ENCODE measurements at regions not wholly inside any gene's neighbourhood (a gene's known extent, or its start where the extent isn't known, plus 50 kb on each side); places are given as distances from the start of the nearest gene placed in this dataset.

GRCh38 chr2:129248198-129248597 lies 731.3 kb upstream of the RAB6C start:
- no peak for DNase-seq

GRCh38 chr2:129252781-129253460 lies 726.5 kb upstream of the RAB6C start:
- no peak for DNase-seq

- no peak for DNase-seq
Observed at GRCh38 chr2:129253461-129253812, 726.0 kb upstream of the RAB6C start.

- no peak for DNase-seq
Observed at GRCh38 chr2:129254718-129255117, 724.7 kb upstream of the RAB6C start.

- DNase-seq: no peak
Observed at GRCh38 chr2:129255610-129256313, 723.7 kb upstream of the RAB6C start.

DNA sequence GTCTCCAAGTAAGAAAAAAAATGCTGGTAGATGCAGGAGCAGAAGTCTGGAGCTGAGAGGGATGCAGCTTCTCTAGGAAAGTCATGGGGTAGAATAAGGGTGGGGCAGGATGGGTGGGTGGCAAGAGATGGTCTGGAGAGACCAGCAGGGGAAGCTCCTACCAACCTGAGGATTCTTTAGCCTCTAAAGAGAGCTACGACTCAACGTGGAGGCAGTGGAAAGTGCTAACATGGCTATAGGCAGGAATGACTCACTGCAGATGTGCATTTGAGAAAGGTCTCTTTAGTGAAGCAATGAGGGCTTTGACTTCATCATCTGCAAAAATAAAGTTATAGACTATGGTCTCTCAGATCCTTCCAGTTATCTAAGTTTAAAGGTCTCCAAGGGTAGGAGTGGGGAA lies 722.8 kb upstream of the RAB6C start:
- no peak for DNase-seq

GRCh38 chr2:129262934-129263333 lies 716.5 kb upstream of the RAB6C start:
- no peak for DNase-seq

GRCh38 chr2:129263939-129264338 lies 715.5 kb upstream of the RAB6C start:
- DNase-seq: no peak

DNA sequence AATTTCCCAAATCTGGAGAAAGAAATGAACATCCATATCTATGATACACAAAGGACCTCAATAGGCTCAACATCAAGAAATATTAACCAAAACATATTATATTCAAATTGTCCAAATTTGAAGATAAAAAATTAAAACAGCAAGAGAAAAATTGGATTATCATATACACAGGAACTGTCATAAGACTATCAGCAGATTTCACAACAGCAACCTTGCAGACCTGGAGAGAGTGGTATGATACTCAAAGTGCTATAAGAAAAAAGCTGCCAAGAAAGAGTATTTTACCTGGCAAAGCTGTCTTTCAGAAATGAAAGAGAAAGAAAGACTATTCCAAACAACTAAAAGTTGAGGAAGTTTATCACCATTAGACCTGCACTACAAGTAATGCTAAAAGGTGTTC lies 711.9 kb upstream of the RAB6C start:
- no peak for DNase-seq

- DNase-seq: no peak
Observed at GRCh38 chr2:129273266-129274037, 706.0 kb upstream of the RAB6C start.

DNA sequence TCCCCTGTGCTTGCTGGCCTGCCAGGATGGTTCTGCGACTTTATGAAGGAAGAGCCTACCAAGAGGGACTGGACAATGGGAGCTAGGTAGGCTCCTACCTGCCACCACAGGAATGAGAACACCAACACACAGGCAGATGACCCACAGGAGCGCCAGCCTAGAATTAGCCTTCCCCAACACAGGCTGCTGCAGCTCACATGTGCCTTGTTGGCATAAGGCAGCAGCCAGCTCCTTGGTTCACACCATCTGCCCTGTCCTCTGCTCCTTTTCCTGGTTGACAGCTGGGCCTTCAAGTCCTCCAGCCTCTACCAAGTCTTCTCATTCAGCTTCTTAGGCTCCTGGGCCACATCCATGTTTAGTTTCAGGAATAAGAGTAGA lies 705.4 kb upstream of the RAB6C start:
- DNase-seq: no peak

DNA sequence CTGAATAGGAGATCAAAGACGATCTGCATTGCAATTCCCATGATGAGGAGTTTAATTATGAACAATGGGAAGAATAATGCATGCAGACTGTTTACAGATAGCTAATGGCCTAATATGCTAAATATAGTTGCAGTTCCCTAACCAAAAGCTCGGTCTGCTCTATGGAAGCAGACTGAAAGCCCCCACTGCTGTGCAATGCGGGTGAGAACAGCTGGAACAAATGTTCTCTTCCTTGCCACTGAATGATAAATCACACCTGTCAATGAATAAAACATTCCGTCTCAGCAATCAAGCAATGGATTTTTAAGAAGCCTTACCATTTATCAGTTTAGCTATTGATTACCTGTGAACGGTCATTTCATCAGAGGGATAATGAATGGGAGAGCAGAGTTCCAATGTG lies 704.5 kb upstream of the RAB6C start:
- no peak for DNase-seq

GRCh38 chr2:129275706-129276105 lies 703.8 kb upstream of the RAB6C start:
- no peak for DNase-seq

- no peak for DNase-seq
Observed at GRCh38 chr2:129276978-129277584, 702.4 kb upstream of the RAB6C start.

GRCh38 chr2:129277585-129277981 lies 701.9 kb upstream of the RAB6C start:
- no peak for DNase-seq

- DNase-seq: no peak
Observed at GRCh38 chr2:129281791-129282530, 697.5 kb upstream of the RAB6C start.

DNA sequence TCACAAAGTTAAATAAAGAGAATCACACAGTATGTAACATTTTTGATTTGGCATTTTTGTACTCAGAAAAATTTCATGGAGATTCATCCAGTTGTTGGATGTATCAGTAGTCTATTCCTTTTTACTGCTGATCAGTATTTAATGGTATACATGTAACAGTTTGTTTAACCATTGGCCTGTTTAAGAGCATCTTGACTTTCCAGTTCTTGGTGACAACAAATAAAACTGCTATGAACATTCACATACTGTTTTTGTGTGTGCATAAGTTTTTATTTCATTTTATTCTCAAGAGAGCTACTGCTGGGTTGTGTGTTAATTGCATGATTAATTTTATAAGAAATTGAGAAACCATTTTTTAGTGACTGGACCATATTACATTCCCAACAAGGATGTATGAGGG lies 694.5 kb upstream of the RAB6C start:
- no peak for DNase-seq

DNA sequence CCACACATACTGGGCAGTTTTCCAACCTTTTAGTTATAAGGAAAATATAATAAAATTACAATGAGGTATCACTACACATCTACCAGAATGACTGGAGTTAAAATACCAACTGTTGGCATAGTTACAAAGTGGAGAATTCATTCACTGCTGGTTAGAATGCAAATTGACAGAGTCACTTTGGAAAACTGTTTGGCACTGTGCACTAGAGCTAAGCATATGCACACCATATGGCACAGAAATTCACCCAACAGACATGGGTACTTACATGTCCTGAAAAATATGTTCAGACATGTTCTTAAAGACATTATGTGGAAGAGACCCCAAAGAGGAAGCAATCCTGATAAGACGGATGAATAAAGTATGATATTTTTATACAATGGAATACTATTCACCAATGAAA lies 686.1 kb upstream of the RAB6C start:
- no peak for DNase-seq

GRCh38 chr2:129296396-129296795 lies 683.1 kb upstream of the RAB6C start:
- no peak for DNase-seq

- DNase-seq: no peak
Observed at GRCh38 chr2:129296806-129297205, 682.7 kb upstream of the RAB6C start.

DNA sequence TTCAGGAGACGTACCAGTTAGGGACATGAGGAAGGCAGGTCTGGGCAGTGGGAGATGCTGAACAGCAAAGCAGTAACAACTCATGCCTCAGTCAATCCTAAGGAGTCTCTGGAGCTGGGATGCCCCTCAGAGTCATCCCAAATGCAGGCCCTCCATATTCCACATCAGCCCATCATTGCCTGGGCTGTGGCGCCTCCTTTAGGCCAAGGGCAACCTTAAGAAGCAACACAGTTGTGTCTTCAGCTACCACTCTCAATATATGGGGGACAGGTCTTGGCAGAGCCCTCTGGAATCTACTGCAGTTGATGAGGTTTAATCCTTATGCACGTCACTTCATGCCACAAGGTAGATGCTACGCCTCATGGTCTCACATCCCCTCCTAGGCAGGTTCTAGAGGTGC lies 682.0 kb upstream of the RAB6C start:
- DNase-seq: no peak

DNA sequence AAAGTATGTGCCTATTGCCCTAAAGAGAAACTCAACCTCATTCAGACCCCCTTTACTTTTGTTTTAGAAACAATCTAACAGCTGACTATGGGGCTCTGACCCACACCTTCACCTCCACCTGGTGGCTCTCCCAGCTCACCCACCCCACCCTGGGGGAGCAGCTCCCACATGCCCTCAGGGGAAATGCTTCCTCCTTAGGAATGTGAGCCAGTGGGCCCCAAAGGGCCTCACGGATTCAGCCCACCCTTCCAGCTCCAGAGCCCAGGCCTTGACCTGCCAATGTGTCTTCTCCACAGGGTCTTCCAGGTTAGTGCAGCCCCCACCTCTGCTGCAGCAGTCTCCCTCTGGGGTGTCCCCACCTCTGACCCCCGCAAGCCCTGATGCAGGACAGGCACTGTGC lies 680.1 kb upstream of the RAB6C start:
- no peak for DNase-seq

DNA sequence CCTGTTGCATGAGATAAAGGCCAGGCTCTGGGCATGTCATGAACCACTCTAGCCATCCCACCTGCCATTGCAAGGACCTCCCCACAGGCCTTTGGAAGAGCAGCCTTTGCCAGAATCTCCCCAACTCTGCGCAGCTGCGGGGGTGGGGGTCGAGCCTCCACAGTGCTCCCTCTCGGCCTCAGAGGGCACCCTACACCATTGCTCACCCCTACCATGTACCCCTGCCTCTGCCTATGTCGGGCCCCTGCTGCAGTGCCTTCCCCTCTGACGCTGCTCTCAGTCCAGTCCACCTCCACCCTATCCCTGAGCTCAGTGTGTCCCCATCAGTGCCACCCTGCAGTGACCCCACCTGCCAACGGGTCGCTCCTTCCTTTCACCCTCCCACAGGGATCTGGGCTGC lies 679.7 kb upstream of the RAB6C start:
- DNase-seq: no peak

All from GOT3 (cell line).